ENCODE measurements at regions not wholly inside any gene's neighbourhood (a gene's known extent, or its start where the extent isn't known, plus 50 kb on each side); places are given as distances from the start of the nearest gene placed in this dataset.

DNA sequence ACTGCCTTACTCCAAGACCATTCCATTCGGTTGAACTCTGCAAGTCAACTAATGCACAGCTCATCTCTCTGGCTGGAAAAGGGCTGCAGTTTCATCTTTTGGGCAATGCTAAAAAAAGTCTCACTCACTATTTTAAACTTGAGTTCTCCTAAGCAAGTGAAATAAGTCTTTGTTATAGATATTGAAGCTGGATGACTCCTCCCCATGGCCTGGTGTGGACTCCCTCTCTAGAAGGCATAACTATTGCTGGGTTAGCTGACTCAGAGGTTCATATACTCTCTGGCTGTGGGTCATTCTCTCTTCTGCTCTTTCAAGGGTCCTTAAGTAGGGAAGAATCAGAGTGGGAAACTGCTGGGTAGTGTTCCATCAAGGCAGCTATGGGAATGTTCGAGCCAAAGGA is 88.0 kb downstream of the XCL2 start:
- TF ChIP-seq, protein P1, sequence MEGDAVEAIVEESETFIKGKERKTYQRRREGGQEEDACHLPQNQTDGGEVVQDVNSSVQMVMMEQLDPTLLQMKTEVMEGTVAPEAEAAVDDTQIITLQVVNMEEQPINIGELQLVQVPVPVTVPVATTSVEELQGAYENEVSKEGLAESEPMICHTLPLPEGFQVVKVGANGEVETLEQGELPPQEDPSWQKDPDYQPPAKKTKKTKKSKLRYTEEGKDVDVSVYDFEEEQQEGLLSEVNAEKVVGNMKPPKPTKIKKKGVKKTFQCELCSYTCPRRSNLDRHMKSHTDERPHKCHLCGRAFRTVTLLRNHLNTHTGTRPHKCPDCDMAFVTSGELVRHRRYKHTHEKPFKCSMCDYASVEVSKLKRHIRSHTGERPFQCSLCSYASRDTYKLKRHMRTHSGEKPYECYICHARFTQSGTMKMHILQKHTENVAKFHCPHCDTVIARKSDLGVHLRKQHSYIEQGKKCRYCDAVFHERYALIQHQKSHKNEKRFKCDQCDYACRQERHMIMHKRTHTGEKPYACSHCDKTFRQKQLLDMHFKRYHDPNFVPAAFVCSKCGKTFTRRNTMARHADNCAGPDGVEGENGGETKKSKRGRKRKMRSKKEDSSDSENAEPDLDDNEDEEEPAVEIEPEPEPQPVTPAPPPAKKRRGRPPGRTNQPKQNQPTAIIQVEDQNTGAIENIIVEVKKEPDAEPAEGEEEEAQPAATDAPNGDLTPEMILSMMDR (IDR thresholded peaks at IDR 0.05 in 4 of 5, conservative IDR thresholded peaks at IDR 0.05 in 1 of 5) = no peak
- TF ChIP-seq POLR2A (IDR thresholded peaks at IDR 0.05) = no peak
